IMR-90 (cell line): ENCODE measurements at regions not wholly inside any gene's neighbourhood (a gene's known extent, or its start where the extent isn't known, plus 50 kb on each side); places are given as distances from the start of the nearest gene placed in this dataset.

Experiments
- ATAC-seq: fragments of 200-7000 bp; cut with Tn5 transposase; 2 replicates; pipeline ENCODE4 v1.9.1; 2020; ENCODE audit warnings: low read depth, mild to moderate bottlenecking, moderate library complexity
- BruUV-seq: library from RNA; stranded (reverse); fragments of 400-500 nt; replicated peaks from 2 replicates; lab custom pipeline; 2021; lab: Mats Ljungman, UMichigan
- CTCF ChIA-PET: fragments of 300-600 bp; formaldehyde crosslinking; extraction: SDS; loops from one replicate; lab custom pipeline; 2021; ENCODE audit warnings: antibody characterized with exemption; lab: Yijun Ruan, JAX
- POLR2A ChIA-PET: fragments of 300-600 bp; sonication (Branson Sonifier 250); formaldehyde crosslinking; loops from one replicate; lab custom pipeline; 2022; ENCODE audit warnings: antibody characterized with exemption; ENCODE audit not compliant: unreplicated experiment; lab: Charles Lee
- DNase-seq: peaks from one replicate; pipeline ENCODE4 v3.0.0; 2013
- H2AFZ ChIP-seq: replicated peaks from 2 replicates; pipeline ENCODE3; 2013; ENCODE audit warnings: low read length, mild to moderate bottlenecking; ENCODE audit not compliant: poor library complexity
- H2AK5ac ChIP-seq: 2 replicates; pipeline ENCODE4 v1.6.1; 2013; ENCODE audit warnings: low read depth, low read length, inconsistent platforms
- H2AK9ac ChIP-seq: replicated peaks from 2 replicates; pipeline ENCODE3; 2013; ENCODE audit warnings: mild to moderate bottlenecking, low read depth, low read length, moderate library complexity; ENCODE audit not compliant: poor library complexity
- H2BK120ac ChIP-seq: 2 replicates; pipeline ENCODE4 v1.6.1; 2013; ENCODE audit warnings: low read depth, low read length, inconsistent platforms
- H2BK15ac ChIP-seq: 3 replicates; pipeline ENCODE4 v1.6.1; 2013; ENCODE audit warnings: low read depth, low read length, inconsistent platforms
- H2BK20ac ChIP-seq: 2 replicates; pipeline ENCODE4 v1.6.1; 2013; ENCODE audit warnings: low read depth, mild to moderate bottlenecking, inconsistent platforms, low read length, moderate library complexity
- H2BK5ac ChIP-seq: 2 replicates; pipeline ENCODE4 v1.6.1; 2013; ENCODE audit warnings: mild to moderate bottlenecking, low read depth, low read length, inconsistent platforms; ENCODE audit not compliant: poor library complexity, severe bottlenecking
- H3K14ac ChIP-seq: replicated peaks from 2 replicates; pipeline ENCODE4 v1.6.1; 2013; ENCODE audit warnings: low read depth, low read length, inconsistent platforms
- H3K18ac ChIP-seq: 2 replicates; pipeline ENCODE4 v1.6.1; 2013; ENCODE audit warnings: low read depth, low read length, control low read depth
- H3K23ac ChIP-seq: 2 replicates; pipeline ENCODE4 v1.6.1; 2013; ENCODE audit warnings: low read depth, low read length, inconsistent platforms
- H3K27ac ChIP-seq: 2 replicates; pipeline ENCODE4 v1.5.1; 2013; ENCODE audit warnings: mild to moderate bottlenecking, control low read depth, low read length; ENCODE audit not compliant: insufficient read depth
- H3K27me3 ChIP-seq: 2 replicates; pipeline ENCODE4 v1.6.1; 2013; ENCODE audit warnings: low read length; ENCODE audit not compliant: control insufficient read depth, insufficient read depth
- H3K36me3 ChIP-seq: 2 replicates; pipeline ENCODE4 v1.6.1; 2013; ENCODE audit warnings: low read length, mixed read lengths; ENCODE audit not compliant: control insufficient read depth, insufficient read depth
- H3K4ac ChIP-seq: 2 replicates; pipeline ENCODE4 v1.6.1; 2013; ENCODE audit warnings: low read depth, low read length, inconsistent platforms
- H3K4me1 ChIP-seq: 2 replicates; pipeline ENCODE4 v1.6.1; 2013; ENCODE audit warnings: low read length, mixed read lengths; ENCODE audit not compliant: control insufficient read depth, insufficient read depth
- H3K4me2 ChIP-seq: 2 replicates; pipeline ENCODE4 v1.6.1; 2013; ENCODE audit warnings: low read depth, mild to moderate bottlenecking, control low read depth, low read length, moderate library complexity
- H3K4me3 ChIP-seq: 2 replicates; pipeline ENCODE4 v1.5.1; 2013; ENCODE audit warnings: low read depth, mild to moderate bottlenecking, control low read depth, low read length, moderate library complexity; ENCODE audit not compliant: insufficient read depth
- H3K56ac ChIP-seq: 2 replicates; pipeline ENCODE4 v1.6.1; 2013; ENCODE audit warnings: low read length, inconsistent platforms; ENCODE audit not compliant: insufficient read depth; ENCODE audit errors: extremely low read depth
- H3K79me1 ChIP-seq, 2 experiments: 2 replicates each; pipeline ENCODE4 v1.6.1; 2013; ENCODE audit warnings: low read length in 2 of 2, inconsistent platforms in 1 of 2, low read depth in 1 of 2
- H3K9ac ChIP-seq: 2 replicates; pipeline ENCODE4 v1.6.1; 2013; ENCODE audit warnings: low read depth, low read length, control low read depth
- H3K9me1 ChIP-seq: 2 replicates; pipeline ENCODE4 v1.6.1; 2013; ENCODE audit warnings: low read length, inconsistent platforms; ENCODE audit not compliant: insufficient read depth
- H3K9me3 ChIP-seq: 2 replicates; pipeline ENCODE4 v1.6.1; 2013; ENCODE audit warnings: low read length; ENCODE audit not compliant: control insufficient read depth, insufficient read depth
- H4K20me1 ChIP-seq: 2 replicates; pipeline ENCODE4 v1.6.1; 2013; ENCODE audit warnings: low read length, inconsistent platforms; ENCODE audit not compliant: insufficient read depth
- H4K5ac ChIP-seq: 2 replicates; pipeline ENCODE4 v1.6.1; 2013; ENCODE audit warnings: mild to moderate bottlenecking, low read depth, low read length, control low read depth
- H4K8ac ChIP-seq, 2 experiments: 2 replicates each; pipeline ENCODE4 v1.6.1; 2013; ENCODE audit warnings: low read depth in 2 of 2, low read length in 2 of 2, control low read depth in 1 of 2, inconsistent platforms in 1 of 2
- H4K91ac ChIP-seq: 2 replicates; pipeline ENCODE4 v1.6.1; 2013; ENCODE audit warnings: low read depth, low read length, inconsistent platforms; ENCODE audit not compliant: insufficient read depth
- BHLHE40 ChIP-seq: fragments of 150-350 bp; IDR thresholded peaks from 2 replicates; pipeline ENCODE4 v1.6.1; 2016; ENCODE audit warnings: mild to moderate bottlenecking, low read depth, low read length
- CHD1 ChIP-seq: IDR thresholded peaks from 2 replicates; pipeline ENCODE4 v1.6.1; 2012; ENCODE audit warnings: low read depth, low read length, improper control_type of control experiment
- MAFK ChIP-seq: IDR thresholded peaks from 2 replicates; pipeline ENCODE4 v1.6.1; 2012; ENCODE audit warnings: low read depth, low read length, improper control_type of control experiment
- MXI1 ChIP-seq: IDR thresholded peaks from 2 replicates; pipeline ENCODE4 v1.6.1; 2012; ENCODE audit warnings: low read depth, mild to moderate bottlenecking, low read length, moderate library complexity, borderline replicate concordance
- POLR2A ChIP-seq: IDR thresholded peaks from 2 replicates; pipeline ENCODE4 v1.6.1; 2012; ENCODE audit warnings: mild to moderate bottlenecking, low read depth, low read length
- RAD21 ChIP-seq: IDR thresholded peaks from 2 replicates; pipeline ENCODE4 v1.6.1; 2012; ENCODE audit warnings: low read length, improper control_type of control experiment
- RCOR1 ChIP-seq: IDR thresholded peaks from 2 replicates; pipeline ENCODE4 v1.6.1; 2012; ENCODE audit warnings: mild to moderate bottlenecking, low read length, improper control_type of control experiment; ENCODE audit not compliant: insufficient replicate concordance
- SMC3 ChIP-seq: fragments of 150-350 bp; IDR thresholded peaks from 2 replicates; pipeline ENCODE4 v1.6.1; 2016; ENCODE audit warnings: low read depth, mild to moderate bottlenecking, antibody characterized with exemption, low read length, moderate library complexity
- USF2 ChIP-seq: fragments of 150-350 bp; IDR thresholded peaks from 2 replicates; pipeline ENCODE4 v1.6.1; 2017; ENCODE audit warnings: mild to moderate bottlenecking, antibody characterized with exemption, low read length, low read depth
- WGBS, 2 experiments: methylation state at CpG; one replicate each; pipeline versions ENCODE4 v1.1.5 to v1.1.7; 2013; ENCODE audit warnings: missing lambda C conversion rate in 2 of 2; ENCODE audit not compliant: insufficient read length in 1 of 2; ENCODE audit errors: extremely low coverage in 2 of 2; 5-methylcytosine and 5-hydroxymethylcytosine counted together
- dilution Hi-C: fragments of 300-500 bp; cut with HindIII; formaldehyde crosslinking; loops from one replicate; pipeline ENCODE4 v1.14.3; 2018; ENCODE audit warnings: low sequenced_read_pairs; ENCODE audit not compliant: unreplicated experiment
- in situ Hi-C: fragments of 300-500 bp; cut with MboI; formaldehyde crosslinking; loops from 3 replicates; pipeline ENCODE4 v1.14.3; 2019; ENCODE audit warnings: low sequenced_read_pairs, inconsistent platforms, mixed read lengths
- intact Hi-C: fragments of 100-400 bp; cut with micrococcal nuclease; formaldehyde crosslinking; loops from 2 replicates; pipeline ENCODE4 v1.10.0; 2022
- TF ChIP-seq, protein P1 (sequence below): fragments of 150-350 bp; IDR thresholded peaks from 2 replicates; pipeline ENCODE4 v1.6.1; 2016; ENCODE audit warnings: low read depth, mild to moderate bottlenecking, low read length, moderate library complexity, borderline replicate concordance

DNA sequence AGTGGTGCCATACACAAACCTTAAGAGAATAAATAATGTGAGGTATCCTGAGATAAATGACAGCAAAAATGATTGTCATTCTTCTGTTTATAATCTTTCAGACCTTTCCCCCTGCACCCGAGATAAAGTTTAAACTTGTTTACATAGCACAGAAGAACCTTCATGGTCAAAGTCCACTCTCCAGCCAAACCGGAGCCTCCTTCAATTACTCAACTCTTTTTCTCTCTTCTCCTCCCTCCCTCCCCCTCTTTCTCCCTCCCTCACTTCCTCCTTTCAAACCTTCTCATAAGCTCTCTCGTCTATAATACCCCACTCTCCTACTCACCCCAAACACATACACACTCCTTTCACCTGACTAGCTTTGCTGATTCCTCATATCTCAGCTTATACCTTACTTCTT, 198.9 kb downstream of the EFHB start:
- Histone ChIP-seq H3K9ac (no peak overlapping the region), H3K27me3 (no peaks in the 10 kb centered on the region), H2AK9ac (no peak overlapping the region), H4K8ac (no peak overlapping the region), H3K79me1 (no peaks in the 10 kb centered on the region), H3K14ac (no peak overlapping the region), H3K4me2 (no peak overlapping the region), H2BK5ac (no peak overlapping the region), H2BK15ac (no peak overlapping the region), H3K36me3 (no peaks in the 10 kb centered on the region), H3K23ac (no peak overlapping the region), H4K20me1 (no peaks in the 10 kb centered on the region), H3K9me1 (no peaks in the 10 kb centered on the region), H3K18ac (no peak overlapping the region), H2BK120ac (no peak overlapping the region), H3K9me3 (peaks cover 3% of the 10 kb centered on the region; the same call in 1 of the 2 replicates), H2AK5ac (no peak overlapping the region), H3K27ac (no peak overlapping the region), H2BK20ac (no peak overlapping the region), H3K4ac (no peak overlapping the region), H3K4me3 (no peak overlapping the region), H2AFZ (no peak overlapping the region), H4K5ac (no peak overlapping the region), H3K56ac (no peak overlapping the region), H4K91ac (no peak overlapping the region), H3K4me1 (no peaks in the 10 kb centered on the region)
- dilution Hi-C loops: no loop called here
- BruUV-seq: no TSS peak
- POLR2A ChIA-PET: no interaction called here
- intact Hi-C loops: no loop called here
- ATAC-seq (no peak), DNase-seq (no peak)
- in situ Hi-C loops: no loop called here
- 0 to 100% methylated on average over 1 to 2 of the region's 3 CpGs for WGBS, 2 experiments
- TF ChIP-seq CHD1 (no peak), MAFK (no peak), MXI1 (no peak), SMC3 (no peak), RAD21 (no peak), BHLHE40 (no peak), POLR2A (no peak), USF2 (no peak), RCOR1 (no peak)
- TF ChIP-seq, protein P1, sequence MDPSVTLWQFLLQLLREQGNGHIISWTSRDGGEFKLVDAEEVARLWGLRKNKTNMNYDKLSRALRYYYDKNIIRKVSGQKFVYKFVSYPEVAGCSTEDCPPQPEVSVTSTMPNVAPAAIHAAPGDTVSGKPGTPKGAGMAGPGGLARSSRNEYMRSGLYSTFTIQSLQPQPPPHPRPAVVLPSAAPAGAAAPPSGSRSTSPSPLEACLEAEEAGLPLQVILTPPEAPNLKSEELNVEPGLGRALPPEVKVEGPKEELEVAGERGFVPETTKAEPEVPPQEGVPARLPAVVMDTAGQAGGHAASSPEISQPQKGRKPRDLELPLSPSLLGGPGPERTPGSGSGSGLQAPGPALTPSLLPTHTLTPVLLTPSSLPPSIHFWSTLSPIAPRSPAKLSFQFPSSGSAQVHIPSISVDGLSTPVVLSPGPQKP: no peak
- CTCF ChIA-PET: interaction anchor here (0.6 kb wide), 1 partner anchor 14 kb away, joined by 4 read pairs; no protein-coding TSS in a partner anchor
